HG03095 (cell line): ENCODE measurements at regions not wholly inside any gene's neighbourhood (a gene's known extent, or its start where the extent isn't known, plus 50 kb on each side); places are given as distances from the start of the nearest gene placed in this dataset.

Source experiments
- ATAC-seq: cut with Tn5 transposase; IDR thresholded peaks from one replicate; pipeline ENCODE4 v1.9.1; 2021; ENCODE audit warnings: moderate library complexity; ENCODE audit not compliant: unreplicated experiment

DNA sequence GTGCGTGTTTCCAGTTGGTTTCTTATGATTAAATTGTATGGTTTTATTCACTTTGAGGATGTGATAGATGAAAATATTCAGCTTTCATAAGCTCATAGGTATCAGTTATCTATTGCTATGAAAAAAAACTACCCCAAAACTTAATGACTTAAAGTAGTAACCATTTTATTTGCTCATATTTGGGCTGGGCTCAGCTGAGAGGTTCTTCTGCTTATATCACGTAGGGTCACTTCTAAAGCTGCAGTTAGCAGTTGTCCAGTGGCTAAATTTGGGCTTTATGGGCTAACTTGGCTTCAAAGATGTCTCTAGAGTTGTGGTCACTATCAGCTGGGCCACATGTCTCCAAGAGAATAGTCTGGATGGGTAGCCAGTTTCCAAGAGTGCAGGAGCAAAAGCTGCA lies 206.4 kb upstream of the LYPLAL1 start:
- no peak for ATAC-seq

DNA sequence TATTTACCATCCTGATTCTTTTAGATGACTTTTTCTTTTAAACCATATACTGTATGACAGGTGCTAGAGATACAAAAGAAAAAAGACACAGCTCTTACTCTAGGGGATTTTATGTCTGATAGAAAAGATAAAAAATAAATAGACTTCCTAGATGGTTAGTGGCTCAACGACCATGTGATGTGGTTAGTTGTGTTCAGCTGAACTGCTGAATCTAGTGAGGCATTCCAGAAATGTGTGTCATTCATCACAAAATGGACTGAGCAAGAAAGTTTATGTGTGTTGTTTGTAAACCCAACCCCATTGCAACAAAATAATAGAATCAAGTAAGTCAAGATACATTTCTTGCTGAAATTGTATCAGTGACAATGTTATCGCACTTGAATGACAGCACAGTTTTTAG lies 205.8 kb upstream of the LYPLAL1 start:
- no peak for ATAC-seq

DNA sequence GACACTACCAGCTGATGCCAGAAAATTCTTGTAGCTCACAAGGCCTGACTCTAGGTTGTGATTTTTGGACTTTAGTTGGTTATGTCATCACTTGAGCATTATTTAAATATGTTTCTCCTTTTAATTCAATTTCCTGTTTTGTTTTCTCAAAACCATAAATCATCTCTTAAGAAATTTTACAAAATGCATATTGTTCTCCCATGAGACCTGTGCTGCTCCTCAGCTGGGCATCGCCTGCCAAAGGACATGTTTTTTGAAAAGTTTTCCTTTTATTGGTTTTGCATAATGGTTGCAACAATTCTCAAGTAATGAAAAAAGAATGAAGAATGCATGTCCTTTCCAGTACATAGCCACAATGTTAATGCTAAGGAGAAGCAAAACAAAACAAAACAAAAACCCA lies 204.7 kb upstream of the LYPLAL1 start:
- no peak for ATAC-seq

GRCh38 chr1:218970397-218970990 lies 203.2 kb upstream of the LYPLAL1 start:
- ATAC-seq: no peak

- ATAC-seq: no peak
These were observed 202.5 kb upstream of the LYPLAL1 start for GRCh38 chr1:218971156-218971555.

DNA sequence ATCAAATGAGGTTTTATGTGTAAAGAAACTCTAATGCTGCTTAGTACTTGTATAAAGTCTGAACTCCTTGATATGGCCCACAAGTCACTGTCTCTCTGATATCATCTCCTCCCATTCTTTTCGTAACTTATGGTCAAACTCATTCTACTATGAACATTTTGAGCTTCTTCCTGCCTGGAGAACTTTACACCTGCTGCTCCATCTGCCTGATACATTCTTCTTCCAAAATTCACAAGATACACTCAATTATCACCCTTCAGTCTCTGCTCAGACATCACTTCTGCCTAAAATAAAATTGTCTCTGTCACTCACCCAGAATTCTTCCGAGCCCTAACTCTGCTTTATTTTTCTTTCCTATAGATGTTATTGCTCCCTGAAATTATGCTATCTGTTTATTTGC lies 192.8 kb upstream of the LYPLAL1 start:
- no peak for ATAC-seq

GRCh38 chr1:218982482-218982881 lies 191.2 kb upstream of the LYPLAL1 start:
- ATAC-seq: no peak

DNA sequence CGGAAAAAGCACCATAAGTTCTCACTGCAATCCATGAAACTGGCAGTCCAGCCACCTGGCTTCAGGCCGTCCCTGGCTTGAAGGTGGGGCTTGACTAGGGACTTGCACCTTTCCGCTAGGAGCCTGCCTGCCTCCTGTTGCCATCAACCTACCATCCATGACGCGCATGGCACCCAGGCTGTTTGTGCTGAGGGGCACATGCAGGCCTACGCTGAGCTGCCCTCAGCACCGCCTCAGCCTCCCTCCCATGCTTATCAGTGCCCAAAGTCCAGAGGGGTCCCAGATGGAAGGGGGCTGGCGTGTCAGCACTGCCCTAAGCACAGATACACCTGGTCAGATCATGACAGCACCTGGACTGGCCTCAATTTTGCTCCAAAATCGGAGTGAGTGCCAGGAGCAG lies 190.2 kb upstream of the LYPLAL1 start:
- no peak for ATAC-seq

- no peak for ATAC-seq
These were observed 189.8 kb upstream of the LYPLAL1 start for GRCh38 chr1:218983848-218984247.

- ATAC-seq: no peak
These were observed 188.2 kb upstream of the LYPLAL1 start for GRCh38 chr1:218985424-218985984.

DNA sequence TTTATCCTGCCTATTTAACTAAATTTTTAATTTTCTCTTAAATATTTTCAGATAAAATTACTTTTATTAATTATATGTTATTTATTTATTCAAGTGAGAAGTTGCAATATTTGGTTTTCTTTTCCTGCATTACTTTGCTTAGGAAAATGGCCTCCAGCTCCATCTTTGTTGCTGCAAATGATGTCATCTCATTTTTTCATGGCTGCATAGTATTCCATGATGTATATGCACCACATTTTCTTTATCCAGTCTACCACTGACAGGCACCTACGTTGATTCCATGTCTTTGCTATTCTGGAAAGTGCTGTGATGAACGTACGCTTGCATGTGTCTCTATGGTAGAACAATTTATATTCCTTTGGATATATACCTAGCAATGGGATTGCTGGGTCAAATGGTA lies 186.9 kb upstream of the LYPLAL1 start:
- no peak for ATAC-seq

DNA sequence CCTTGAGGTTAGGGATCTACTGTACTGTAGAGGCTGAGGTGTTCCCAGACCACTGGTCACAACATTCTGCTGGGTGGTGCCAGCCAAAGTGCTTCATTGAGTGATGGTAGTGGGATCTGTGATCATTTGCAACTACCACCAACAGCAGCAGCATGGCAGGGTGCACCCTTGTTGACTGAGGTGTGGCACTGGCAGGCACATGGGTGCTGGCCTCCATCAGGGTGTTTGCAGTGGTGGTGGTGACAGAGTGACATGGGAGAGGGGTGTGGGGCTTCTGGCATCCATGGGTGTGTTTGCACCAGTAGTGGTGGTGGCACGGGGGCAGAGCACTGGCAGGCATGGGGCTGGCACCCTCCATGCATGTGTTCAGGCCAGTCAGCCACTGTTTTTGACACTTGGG lies 183.7 kb upstream of the LYPLAL1 start:
- ATAC-seq: no peak

DNA sequence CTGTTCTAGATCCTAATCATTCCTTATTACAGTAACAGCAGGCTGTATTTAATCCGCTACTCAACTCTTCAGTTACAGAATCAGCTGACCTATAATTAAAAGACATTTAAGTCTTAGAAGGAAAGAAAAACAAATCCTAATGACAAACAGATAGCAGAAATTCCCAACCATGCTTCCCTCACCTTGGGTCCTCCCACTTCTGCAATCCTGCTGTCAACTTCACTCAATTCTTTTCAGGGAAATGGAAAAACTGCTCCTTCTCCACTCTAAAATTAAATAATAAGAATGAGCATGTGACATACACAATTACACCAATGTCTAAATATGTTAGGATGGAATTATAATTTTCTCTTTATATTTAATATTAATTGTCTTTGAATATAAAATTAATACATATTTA lies 182.6 kb upstream of the LYPLAL1 start:
- no peak for ATAC-seq

DNA sequence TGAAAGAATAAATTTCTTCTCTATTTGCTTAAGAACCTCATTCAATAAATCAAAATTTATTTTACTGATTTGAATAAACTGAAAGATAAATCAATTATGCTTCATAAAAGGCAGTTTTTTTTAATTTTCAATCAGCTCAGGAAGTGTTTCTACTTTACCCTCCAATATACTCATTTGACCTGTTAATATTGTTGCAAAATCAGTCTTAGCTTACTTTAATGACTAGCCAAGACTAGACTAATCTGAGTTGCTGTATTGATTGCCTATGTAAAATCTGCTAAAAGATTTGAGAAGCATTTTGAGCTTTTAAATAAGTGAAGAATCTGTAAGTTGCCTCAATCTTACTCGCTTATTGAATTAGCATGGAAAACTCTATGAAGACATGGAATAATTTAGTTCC lies 179.1 kb upstream of the LYPLAL1 start:
- ATAC-seq: no peak

- no peak for ATAC-seq
These were observed 178.5 kb upstream of the LYPLAL1 start for GRCh38 chr1:218995091-218995665.

- ATAC-seq: no peak
These were observed 177.3 kb upstream of the LYPLAL1 start for GRCh38 chr1:218996362-218996761.

DNA sequence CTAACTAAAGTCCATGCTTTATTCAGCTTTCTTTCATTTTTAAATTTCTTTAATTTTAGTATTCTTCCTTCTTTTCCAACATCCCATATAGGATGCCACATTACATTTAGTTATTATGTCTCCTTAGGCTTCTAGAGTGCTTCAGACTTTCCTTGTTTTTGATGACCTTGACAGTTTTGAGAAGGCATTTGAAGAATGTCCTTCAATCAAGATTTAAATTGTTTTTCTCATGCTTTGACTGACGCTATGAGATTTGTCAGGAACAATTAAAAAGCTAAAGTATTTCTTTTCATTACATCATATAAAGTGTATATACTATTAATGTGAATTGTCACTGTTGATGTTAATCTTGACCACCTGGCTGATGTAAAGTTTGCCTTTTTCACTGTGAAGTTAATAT lies 173.7 kb upstream of the LYPLAL1 start:
- no peak for ATAC-seq

DNA sequence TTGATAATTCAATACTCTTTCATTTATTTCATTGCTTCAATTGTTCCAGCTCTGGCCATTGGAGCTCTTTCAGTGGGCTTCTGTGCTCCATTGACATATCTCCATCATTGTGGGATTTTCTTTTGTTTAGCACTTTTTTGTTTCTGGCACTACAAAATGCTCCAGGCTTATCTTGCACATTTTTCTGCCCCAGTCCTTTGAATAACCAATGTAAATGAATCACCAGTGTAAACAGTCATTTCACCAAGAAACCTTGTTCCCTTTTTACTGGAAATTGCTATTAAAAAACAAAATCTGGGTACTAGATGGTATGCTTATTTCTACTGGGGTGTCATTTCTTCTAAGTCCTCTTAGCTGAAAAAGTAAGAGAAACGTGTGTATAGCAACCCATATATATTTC lies 173.0 kb upstream of the LYPLAL1 start:
- ATAC-seq: no peak

- no peak for ATAC-seq
These were observed 163.0 kb upstream of the LYPLAL1 start for GRCh38 chr1:219010720-219011119.

- ATAC-seq: no peak
These were observed 153.3 kb upstream of the LYPLAL1 start for GRCh38 chr1:219020386-219020785.

DNA sequence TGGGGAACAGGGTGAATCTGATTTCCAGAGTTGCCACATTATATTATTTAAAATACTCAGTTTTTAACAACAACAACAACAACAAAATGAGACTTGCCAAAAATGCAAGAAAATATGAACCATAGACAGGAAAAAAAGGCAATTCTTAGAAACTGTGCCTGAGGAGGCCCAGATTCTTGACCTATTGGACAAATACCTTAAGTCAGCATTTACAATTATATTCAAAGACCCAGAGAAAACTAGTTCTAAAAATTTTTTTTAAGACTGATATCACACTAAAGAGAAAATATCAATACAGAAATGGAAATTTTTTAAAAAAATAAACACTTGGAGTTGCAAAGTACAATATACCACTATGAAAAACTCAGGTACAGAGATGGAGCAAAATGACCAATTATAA lies 152.8 kb upstream of the LYPLAL1 start:
- ATAC-seq: no peak

DNA sequence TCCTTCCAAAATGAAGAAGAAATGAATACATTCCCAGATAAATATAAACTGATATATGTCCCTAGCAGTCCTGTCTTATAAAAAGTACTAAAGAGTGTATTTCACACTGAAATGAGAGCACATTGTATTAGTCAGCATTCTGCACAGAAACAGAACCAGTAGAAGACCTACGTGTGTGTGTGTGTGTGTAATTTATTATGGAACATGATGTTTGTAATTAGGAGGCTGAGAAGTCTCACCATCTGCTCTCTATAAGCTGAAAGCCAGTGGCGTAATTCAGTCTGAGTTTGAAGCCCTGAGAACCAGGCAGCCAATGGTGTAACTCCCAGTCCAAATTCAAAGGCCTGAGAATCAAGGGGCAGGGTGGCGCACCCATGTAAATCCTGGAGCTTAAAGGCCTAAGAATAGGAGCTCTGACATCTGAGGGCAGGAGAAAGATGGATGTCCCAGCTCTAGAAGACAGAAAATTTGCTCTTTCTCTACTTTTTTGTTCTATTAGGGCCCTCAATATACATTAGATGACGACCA lies 146.5 kb upstream of the LYPLAL1 start:
- no peak for ATAC-seq

DNA sequence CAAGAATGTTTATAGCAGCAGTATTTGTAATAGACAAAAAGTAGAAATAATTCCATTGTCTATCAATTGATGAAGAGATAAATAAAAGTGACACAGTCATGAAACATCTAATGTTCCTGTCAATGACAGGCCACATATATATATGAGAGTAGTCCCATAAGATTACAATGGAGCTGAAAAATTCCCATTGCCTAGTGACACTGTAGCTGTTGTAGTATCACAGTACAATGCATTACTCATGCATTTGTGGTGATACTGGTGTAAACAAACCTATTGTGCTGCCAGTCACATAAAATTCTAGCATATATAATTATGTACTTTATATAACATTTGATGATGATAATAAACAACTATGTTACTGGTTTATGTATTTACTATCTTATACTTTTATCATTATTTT lies 141.9 kb upstream of the LYPLAL1 start:
- ATAC-seq: no peak
